ENCODE measurements at regions not wholly inside any gene's neighbourhood (a gene's known extent, or its start where the extent isn't known, plus 50 kb on each side); places are given as distances from the start of the nearest gene placed in this dataset.

DNA sequence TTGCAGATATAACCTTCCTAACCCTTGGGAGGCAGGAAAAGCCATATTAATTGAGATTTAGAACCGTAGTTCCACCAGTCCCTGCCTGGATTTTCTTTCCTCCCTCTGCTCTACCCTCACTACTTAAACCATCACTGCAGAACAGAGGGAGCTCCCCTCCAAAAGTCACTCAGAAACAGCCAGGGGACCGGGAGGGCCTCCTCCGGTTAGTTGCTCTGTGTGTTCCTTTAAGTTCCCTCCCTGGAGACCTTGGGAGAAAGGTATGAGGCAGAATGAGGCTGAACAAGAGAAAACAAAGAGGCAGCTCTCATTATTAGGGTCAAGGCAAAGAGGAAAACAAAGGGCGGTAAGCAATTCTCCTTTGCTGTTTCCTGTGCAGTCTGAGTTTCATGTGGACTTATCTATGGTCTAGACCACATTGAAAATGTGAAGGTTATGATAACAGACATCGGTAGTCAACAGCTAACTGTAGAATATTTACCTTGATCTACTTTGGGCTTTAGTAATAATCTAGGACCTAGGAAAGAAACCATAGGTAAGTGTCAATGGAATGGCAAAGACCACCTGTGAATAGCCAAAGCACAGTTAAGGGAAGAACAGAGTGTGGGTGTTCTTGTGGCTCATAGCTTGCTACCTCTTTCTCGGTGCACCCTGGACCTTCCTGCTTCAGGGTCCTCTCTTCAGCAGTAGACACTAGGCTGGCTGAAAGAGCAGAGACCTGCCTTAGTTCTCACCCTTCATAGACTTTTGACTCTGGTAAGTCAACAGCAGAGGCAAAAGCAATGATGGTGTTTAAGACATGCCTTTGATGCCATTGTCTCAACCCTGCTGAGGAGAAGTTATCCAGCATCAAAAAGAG lies 250.9 kb upstream of the CITED2 start:
- TF ChIP-seq MYC (IDR thresholded peaks at IDR 0.05; ENCODE audit: low read depth, low read length), result no peak
- TF ChIP-seq, protein P1, sequence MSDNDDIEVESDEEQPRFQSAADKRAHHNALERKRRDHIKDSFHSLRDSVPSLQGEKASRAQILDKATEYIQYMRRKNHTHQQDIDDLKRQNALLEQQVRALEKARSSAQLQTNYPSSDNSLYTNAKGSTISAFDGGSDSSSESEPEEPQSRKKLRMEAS (IDR thresholded peaks at IDR 0.05; ENCODE audit: low read depth, low read length), result no peak
- peak; percentile 74 for DNase-seq (ENCODE audit: low read depth)
- H3K4me3 ChIP-seq (ENCODE audit: low read depth, low read length), result peak overlapping the region; percentile 63

DNA sequence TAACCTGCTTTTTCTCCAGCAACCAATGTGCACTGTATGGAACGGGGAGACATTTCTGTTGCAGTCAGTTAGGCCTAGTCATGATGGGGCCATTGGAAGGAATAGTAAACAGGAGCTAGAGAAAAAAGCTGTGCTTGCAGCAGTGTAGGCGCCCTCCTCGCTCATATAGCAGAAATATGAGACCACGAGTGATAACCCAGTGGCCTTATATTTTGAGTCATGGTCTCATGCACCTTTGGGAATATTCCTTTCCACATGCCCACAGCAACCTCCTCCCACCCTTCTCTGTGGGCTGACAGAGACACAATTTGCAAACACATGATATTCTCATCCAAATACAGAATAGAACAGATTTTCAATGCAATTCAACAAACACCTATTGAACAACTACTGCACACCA lies 248.9 kb upstream of the CITED2 start:
- DNase-seq (ENCODE audit: low read depth), result peak; percentile 64
- H3K4me3 ChIP-seq (ENCODE audit: low read depth, low read length), result no peak overlapping the region
- TF ChIP-seq POLR2A (IDR thresholded peaks at IDR 0.05; ENCODE audit: extremely low read depth, insufficient read length) (no peak), MYC (IDR thresholded peaks at IDR 0.05; ENCODE audit: low read depth, low read length) (no peak)
- TF ChIP-seq, protein P1 (IDR thresholded peaks at IDR 0.05; ENCODE audit: low read depth, low read length), result no peak
- TF ChIP-seq, protein P2, sequence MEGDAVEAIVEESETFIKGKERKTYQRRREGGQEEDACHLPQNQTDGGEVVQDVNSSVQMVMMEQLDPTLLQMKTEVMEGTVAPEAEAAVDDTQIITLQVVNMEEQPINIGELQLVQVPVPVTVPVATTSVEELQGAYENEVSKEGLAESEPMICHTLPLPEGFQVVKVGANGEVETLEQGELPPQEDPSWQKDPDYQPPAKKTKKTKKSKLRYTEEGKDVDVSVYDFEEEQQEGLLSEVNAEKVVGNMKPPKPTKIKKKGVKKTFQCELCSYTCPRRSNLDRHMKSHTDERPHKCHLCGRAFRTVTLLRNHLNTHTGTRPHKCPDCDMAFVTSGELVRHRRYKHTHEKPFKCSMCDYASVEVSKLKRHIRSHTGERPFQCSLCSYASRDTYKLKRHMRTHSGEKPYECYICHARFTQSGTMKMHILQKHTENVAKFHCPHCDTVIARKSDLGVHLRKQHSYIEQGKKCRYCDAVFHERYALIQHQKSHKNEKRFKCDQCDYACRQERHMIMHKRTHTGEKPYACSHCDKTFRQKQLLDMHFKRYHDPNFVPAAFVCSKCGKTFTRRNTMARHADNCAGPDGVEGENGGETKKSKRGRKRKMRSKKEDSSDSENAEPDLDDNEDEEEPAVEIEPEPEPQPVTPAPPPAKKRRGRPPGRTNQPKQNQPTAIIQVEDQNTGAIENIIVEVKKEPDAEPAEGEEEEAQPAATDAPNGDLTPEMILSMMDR (IDR thresholded peaks at IDR 0.05; ENCODE audit: low read depth, low read length), result no peak

DNA sequence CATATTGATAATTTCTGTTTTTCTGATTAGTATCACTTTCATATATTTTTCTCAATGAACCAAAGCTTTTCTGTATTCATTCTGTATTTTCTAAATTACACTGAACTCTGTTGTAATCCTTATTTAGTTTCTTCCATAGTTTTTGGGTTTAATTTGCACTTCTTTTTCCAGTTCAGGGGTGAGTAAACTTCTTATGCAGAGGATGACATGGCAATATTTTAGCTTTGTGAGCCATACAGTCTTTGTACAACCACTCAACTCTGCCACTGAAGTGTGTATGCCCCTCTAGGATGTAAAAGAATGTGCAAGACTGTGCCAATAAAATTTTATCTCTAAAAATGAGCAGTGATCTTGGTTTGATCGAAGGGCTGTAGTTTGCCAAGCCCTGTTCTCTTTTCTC lies 239.0 kb upstream of the CITED2 start:
- DNase-seq (ENCODE audit: low read depth), result no peak
- H3K4me3 ChIP-seq (ENCODE audit: low read depth, low read length), result no peak overlapping the region
- no peak for TF ChIP-seq POLR2A (IDR thresholded peaks at IDR 0.05; ENCODE audit: extremely low read depth, insufficient read length)
- TF ChIP-seq, protein P1 (IDR thresholded peaks at IDR 0.05; ENCODE audit: low read depth, low read length), result no peak
- TF ChIP-seq, protein P2 (IDR thresholded peaks at IDR 0.05; ENCODE audit: low read depth, low read length), result no peak
- no peak for TF ChIP-seq MYC (IDR thresholded peaks at IDR 0.05; ENCODE audit: low read depth, low read length)

DNA sequence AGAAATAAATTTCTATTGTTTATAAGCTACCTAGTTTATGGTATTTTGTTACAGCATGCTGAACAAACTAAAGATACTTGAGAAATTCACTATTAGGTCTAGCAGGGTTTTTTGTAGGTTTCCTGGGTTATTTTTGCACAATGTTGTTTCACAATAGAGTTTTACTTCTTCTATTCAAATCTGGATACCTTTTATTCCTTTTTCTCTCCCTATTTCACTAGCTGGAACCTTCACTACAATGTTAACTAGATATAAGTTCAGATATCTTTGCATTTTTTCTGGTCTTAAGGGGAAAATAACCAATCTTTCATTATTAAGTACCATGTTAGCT lies 237.7 kb upstream of the CITED2 start:
- TF ChIP-seq, protein P2 (IDR thresholded peaks at IDR 0.05; ENCODE audit: low read depth, low read length), result no peak
- TF ChIP-seq MYC (IDR thresholded peaks at IDR 0.05; ENCODE audit: low read depth, low read length) (no peak), POLR2A (IDR thresholded peaks at IDR 0.05; ENCODE audit: extremely low read depth, insufficient read length) (no peak)
- TF ChIP-seq, protein P1 (IDR thresholded peaks at IDR 0.05; ENCODE audit: low read depth, low read length), result no peak
- DNase-seq (ENCODE audit: low read depth), result peak; percentile 48
- H3K4me3 ChIP-seq (ENCODE audit: low read depth, low read length), result no peak overlapping the region

DNA sequence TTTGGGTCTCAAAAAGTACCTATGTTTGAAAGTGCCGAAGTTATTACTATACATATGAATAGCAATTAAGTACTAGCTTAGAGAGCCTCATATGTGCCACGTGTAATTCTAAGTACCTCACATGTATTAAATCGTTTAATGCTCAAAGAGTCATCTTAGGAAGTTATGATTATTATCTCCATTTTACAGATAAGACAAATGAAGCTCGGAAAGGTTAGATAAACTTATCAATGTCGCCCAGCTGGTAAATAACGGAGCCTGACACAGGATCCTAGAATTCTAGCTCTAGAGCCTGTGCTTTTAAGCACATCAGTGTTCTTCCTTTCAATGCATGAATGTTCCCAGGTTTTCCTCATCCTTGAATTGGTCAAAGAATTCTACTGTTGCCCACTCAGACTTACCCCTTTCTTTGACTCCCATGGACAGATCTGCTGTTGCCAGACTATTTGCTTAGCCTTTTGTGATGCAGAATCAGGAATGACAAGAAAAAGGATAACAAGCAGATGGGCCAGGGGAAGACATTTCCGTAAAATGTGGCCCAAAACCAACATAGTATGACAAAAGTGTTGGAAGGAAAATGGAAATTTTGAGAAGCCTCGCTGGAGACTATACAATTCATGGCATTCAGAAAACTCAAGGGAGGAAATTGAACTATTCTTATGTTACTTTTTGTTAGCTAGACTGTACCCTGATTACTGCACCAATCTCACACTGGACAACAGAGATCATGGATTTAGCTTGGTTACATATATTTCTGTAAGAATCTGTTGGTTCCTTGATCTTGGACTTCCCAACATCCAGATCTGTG lies 237.1 kb upstream of the CITED2 start:
- TF ChIP-seq POLR2A (IDR thresholded peaks at IDR 0.05; ENCODE audit: extremely low read depth, insufficient read length) (no peak), MYC (IDR thresholded peaks at IDR 0.05; ENCODE audit: low read depth, low read length) (no peak)
- TF ChIP-seq, protein P1 (IDR thresholded peaks at IDR 0.05; ENCODE audit: low read depth, low read length), result no peak
- TF ChIP-seq, protein P2 (IDR thresholded peaks at IDR 0.05; ENCODE audit: low read depth, low read length), result no peak
- no peak for DNase-seq (ENCODE audit: low read depth)
- no peak overlapping the region for H3K4me3 ChIP-seq (ENCODE audit: low read depth, low read length)
